ENCODE measurements at regions not wholly inside any gene's neighbourhood (a gene's known extent, or its start where the extent isn't known, plus 50 kb on each side); places are given as distances from the start of the nearest gene placed in this dataset.

GRCh38 chr16:27721531-27722181 is 171.7 kb downstream of the KATNIP start:
- TF ChIP-seq CTCF (IDR thresholded peaks at IDR 0.05) (no peak), POLR2A (IDR thresholded peaks at IDR 0.05) (no peak)
